GM21723 (cell line): ENCODE measurements at regions not wholly inside any gene's neighbourhood (a gene's known extent, or its start where the extent isn't known, plus 50 kb on each side); places are given as distances from the start of the nearest gene placed in this dataset.
"Not testable (repeated sequence)": the region's sequence is repeated elsewhere in the genome, so short reads cannot be mapped to it uniquely, and the experiment has no call there.

Source experiments
- ATAC-seq: cut with Tn5 transposase; IDR thresholded peaks from one replicate; pipeline ENCODE4 v1.9.1; 2021; ENCODE audit warnings: mild to moderate bottlenecking, moderate library complexity; ENCODE audit not compliant: unreplicated experiment

DNA sequence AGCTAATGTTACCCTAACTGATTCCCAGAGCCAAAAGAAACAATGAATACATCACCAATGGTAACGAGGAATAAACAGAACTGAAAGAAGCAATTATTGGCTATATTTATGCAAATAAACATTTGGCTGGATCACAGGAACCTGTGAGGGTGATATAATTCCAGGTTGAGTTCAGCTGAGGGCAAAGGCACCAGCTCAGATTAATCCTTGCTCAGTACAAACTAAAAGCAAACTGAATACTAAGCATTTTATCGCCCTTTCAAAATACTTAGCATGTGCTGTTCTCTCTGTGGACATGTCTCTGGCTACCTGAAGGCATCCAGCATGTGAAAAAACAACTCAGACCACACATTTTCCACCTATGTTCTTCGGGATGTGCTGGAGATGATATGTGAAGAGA is 791.7 kb downstream of the METTL4 start:
- no peak for ATAC-seq

DNA sequence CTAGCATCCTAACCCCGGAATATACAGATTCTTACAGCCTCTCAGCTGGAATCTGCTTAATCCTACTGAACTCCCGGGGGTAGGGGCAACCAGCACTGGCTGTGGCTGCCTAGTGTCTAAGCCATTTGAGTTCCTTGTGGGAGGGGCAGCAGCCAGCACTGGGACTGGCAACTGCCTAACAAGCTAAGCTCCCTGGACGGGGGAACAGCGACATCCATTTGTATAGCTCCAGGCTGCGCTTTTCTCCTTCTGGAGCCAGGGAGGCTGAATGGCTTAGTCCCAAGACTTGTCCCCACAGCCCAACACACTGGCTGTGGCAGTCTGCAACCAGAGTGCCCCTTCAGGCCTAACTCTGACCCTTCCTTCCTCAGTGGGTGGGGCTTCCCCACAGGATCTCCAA is 787.2 kb downstream of the METTL4 start:
- no peak for ATAC-seq

DNA sequence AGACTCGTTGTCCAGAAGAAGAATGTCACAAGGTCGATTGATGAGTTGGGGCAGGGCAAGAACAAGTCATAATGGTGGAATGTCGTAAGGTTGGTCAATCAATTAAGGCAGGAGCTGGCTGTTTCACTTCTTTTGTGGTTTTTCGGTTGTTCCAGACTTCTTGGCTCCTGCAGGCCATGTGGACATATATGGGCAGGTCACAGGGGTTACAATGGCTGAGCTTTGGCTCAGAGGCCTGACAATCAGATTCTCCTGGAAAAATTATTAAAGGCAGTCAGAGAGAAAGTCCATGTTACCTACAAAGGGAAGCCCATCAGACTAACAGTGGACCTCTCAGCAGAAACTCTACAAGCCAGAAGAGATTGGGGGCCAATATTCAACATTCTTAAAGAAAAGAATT is 785.3 kb downstream of the METTL4 start:
- ATAC-seq: not testable (repeated sequence)

GRCh38 chr18:1796636-1797035 is 774.7 kb downstream of the METTL4 start:
- no peak for ATAC-seq

DNA sequence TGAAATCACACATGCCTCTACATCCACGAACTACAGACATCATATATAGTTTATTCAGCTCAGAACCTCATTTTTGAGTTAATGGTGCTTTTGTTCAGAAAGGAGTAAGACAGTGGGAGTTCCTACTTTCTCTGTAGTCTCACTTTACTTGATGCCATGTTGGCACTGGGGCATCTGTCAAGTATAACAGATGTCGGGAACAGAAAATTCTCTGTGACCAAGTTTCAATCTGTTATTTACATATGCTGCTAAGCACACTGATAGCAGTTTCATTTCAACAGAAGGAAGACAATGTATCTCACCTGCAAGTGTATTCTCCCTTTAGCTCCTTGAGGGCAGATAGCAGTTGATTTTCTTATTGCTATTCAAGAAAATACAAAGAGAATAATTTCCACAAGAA is 774.1 kb downstream of the METTL4 start:
- ATAC-seq: no peak

DNA sequence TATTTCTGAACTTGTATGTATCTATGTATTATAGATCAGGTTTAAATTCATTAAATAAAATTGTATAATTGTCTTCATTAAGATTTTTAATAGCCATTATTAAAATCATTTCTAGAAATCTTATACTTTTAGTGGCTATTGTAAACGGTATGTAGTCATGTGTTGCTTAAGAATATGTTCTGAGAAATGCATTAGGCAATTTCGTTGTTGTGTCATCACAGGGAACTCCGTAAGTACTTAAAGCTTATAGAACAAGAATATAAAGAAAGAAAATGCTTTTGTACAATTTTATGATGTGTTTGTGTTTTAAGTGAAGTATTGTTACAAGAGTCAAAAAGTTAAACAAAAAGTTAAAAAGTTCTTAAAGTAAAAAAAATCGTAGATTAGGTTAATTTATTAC is 765.8 kb downstream of the METTL4 start:
- ATAC-seq: no peak

DNA sequence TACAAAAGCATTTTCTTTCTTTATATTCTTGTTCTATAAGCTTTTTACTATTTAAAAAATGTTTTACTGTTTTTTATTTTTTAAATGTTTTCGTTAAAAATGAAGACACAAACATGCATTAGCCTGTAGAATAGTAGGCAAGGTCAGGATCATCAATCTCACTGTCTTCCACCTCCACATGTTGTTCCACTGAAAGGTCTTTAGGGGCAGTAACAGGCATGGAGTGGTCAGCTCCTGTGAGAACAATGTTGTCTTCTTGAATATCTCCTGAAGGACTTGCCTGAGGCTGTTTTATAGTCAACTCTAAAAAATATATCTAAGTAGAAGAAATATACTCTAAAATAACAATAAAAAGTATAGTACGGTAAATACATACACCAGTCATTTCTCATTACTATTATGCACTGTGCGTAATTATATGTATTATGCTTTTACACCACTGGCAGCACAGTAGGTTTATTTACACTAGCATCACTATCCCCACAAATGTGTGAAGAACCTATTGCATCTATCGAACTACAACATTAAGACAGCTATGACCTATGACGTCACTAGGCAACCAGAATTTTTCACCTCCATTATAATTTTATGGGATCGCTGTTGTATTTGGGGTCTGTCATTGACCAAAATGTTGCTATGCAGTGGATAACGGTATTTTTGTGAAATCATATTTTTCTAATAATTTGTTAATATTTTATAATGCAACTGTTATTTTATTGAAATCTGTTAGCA is 764.3 kb downstream of the METTL4 start:
- ATAC-seq: no peak

GRCh38 chr18:1811282-1811681 is 760.0 kb downstream of the METTL4 start:
- ATAC-seq: no peak

DNA sequence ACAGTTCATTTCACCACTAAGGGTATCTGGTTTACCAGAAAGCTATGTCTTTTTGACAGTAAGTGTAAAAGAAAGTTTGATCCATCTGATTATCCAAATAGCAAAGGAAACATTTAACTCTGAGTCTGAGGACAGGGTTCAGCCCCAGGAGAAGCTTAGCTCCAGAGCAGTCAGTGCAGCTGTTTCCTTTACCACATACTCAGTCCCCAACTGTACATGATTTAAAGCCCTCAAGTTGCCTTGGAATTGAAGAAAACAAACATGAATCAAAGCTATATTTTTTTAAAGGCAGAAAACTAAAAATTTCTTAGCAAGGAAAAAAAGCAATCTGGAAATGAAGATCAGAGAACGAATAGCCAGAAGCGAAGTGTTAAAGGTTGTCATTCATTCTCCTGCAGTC is 746.0 kb downstream of the METTL4 start:
- ATAC-seq: no peak

DNA sequence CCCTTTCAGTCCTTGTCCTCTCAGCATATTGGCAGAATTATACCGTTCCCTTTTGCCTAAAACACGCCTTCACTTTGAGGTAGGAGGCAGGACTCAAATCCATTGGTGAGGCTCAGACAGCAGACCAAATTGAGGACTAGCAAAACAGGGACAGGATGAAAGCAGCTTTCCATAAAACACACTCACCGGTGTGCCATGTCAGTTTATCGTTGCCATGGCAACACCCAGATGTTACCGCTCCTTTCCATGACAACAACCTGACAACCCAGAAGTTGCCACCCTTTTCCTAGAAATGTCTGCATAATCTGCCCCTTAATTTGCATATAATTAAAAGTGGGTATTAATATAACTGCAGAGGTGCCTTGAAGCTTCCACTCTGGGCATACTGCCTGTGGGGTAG is 730.4 kb downstream of the METTL4 start:
- ATAC-seq: no peak

- ATAC-seq: no peak
These were observed 724.7 kb downstream of the METTL4 start for GRCh38 chr18:1846640-1847039.

DNA sequence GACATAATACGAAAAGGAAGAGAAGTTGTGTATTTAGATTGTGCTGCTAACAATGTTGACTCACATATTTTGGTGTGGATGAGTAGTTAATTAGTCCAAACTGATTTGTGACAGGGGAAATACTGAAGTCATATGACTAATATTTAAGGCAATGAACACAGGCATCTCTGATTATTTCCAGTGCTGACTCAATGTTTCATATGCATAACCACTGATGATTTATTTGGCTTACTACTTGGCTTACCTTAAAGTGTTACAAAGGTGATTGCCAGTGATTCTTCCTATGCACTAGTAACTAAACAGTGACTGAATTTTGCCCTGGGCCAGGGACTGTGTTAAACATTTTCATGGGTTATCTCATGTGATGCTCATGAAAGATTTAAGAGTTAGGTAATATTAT is 722.6 kb downstream of the METTL4 start:
- ATAC-seq: no peak

DNA sequence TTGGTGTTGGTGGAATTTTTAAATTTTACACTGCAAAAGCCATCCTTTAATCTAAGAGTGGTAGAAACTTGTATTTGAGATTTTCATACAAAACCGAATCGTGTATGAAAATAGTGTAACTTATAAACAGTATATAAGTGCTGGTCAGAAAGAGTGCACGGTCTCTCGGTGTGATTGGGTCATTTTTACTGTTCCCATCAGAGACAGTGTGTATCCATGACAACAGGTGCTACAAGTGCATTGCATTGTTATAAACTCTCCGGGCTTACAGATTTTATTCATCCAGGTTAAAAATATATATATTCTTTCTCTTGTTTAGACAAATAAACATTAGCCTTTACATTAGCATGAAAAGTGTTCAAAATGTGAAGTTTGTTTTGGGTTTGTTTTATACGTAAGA is 721.9 kb downstream of the METTL4 start:
- ATAC-seq: no peak

DNA sequence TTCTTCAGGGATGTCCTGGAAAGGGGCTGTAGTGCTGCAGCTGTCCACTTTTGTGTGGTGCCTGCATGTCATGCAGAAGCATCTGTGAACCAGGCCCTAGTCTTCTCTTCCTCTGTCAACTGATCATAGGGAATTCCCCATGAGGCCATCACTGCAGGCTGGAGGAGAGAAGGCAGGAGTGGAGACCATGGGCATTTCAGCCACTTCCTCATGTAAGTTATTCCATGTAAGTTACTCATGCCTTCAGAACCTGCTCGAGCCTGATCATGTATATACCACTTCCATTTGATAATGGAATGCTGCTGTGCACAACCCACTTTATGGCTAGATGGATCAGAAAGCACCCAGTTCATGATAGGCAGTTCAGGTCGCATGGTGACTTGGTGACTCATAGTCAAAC is 714.0 kb downstream of the METTL4 start:
- ATAC-seq: not testable (repeated sequence)

GRCh38 chr18:1861473-1861872 is 709.8 kb downstream of the METTL4 start:
- ATAC-seq: no peak

DNA sequence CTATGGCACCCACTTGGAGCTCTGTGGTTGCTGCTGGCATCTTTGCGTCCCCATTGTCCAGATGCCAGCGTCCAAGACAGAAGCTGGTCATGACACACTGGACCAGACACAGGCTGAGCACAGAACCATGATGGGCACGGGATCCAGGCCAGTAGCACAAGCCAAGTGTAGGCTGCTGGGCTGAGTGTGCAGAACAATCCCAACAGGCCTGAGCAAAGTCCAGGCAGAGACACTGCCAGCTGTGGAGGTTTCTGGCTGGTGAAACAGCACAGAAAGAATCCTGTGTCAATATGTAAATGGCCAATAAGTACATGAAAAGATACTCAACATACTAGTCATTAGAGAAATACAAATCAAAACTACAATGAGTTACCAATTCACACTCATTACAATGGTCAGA is 705.4 kb downstream of the METTL4 start:
- ATAC-seq: no peak

DNA sequence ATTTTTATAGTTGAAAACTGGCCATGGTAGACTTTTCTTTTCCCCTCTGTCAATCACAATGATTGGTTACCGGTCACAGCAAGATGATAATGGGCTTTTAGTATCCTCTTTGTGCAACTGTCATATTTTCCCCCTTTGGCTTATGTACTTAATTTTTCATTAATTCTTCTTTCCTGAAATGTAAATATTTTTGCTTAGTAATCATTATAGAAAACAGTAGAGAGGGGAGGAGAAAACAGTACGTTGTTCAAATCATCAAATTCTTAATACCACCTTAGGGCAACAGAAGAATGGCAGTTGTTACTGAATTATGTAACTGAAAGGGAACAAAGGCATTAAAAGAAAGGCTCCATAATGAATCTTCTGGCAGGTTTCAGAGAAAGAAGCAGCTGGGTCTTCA is 699.0 kb downstream of the METTL4 start:
- ATAC-seq: no peak

DNA sequence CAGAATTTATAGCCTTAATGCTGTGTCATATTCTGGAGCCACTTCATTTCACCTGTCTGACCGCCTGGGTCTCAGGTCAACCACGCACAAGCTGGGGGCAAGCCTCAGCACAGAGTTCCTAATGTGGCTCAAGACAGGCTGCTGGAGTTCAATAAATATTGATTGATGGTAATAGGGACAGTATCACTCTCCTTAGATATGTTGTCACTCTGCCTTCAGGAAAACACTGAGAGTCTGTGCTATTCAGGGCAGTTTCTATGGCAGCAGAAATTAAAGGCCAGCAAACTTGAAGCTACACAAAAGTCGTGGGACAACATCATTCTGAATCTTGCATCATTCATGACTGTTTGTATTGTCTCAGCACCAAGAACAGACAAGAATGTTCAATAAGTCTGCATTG is 696.1 kb downstream of the METTL4 start:
- no peak for ATAC-seq

GRCh38 chr18:1884623-1885022 is 686.7 kb downstream of the METTL4 start:
- ATAC-seq: no peak

DNA sequence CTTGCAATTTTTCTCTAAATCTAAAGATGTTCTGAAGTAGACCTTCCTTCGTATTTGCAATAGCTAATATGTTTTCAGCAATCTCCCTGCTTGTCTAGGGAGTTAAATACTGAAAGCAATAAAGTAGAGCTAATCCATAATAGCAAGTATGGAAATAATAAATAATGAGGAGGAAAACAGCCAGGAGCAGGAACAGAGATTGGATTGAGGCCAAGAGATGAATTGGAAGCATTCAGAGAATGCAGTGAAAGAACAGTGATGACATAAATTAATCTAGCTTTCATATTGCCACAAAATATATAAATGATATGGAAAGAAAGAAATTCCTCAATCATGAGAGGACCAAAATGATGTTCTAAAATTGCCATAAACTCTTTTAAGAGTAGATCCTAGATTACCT is 679.7 kb downstream of the METTL4 start:
- ATAC-seq: no peak

GRCh38 chr18:1892191-1892590 is 679.1 kb downstream of the METTL4 start:
- no peak for ATAC-seq

DNA sequence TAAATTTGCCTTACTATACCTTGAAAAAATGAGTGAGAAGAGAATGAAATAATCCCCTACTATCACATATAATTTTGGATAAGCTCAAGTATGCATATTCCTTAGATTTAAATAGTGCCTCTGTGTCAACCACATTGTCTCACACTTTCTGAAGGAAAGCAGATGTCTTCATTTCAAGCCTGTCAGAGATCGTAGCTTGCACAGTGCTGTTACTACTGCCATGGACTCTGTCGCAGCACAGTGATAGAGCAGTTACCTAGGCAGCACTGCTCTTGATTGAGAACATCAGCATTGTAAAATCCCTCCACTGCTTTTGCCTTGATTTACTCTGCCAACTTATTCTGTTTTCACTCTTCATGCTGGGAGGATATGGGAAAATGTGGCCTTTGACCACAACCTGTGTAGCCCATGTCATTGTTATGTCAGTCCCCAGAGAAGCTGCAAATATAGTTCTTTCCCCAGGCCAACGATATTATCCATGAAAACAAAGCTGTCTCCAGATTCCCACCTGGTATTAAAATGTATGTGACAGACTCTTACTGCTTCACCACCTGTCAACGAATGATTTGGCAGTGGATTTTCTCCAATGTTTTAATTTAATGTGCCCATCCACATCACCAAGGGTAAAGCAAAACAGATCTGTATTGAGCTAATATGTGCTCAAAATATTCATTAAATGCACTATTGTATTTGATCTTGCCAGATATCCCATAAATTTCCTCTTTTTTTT is 675.7 kb downstream of the METTL4 start:
- ATAC-seq: no peak

DNA sequence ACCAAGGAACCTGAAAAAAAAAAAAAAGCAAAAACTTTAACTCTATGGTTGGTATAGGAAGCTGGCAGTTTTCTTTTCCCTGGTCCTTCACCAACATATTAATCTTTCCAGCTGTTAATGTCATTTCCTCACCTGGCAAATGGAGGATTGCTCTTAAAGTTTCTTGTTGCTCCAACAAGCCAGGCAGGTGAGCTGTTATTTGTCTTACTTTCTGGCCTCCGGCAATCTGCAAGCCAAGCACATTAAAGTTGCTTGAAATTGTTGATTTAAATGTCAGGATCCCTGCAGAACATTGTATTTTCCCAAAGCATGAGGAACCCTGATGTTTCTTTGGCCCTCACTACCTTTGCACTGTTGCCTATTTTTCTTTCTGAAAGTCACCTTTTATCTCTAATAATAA is 664.9 kb downstream of the METTL4 start:
- ATAC-seq: no peak
